ENCODE measurements at regions not wholly inside any gene's neighbourhood (a gene's known extent, or its start where the extent isn't known, plus 50 kb on each side); places are given as distances from the start of the nearest gene placed in this dataset.
"Not testable (repeated sequence)": the region's sequence is repeated elsewhere in the genome, so short reads cannot be mapped to it uniquely, and the experiment has no call there.

DNA sequence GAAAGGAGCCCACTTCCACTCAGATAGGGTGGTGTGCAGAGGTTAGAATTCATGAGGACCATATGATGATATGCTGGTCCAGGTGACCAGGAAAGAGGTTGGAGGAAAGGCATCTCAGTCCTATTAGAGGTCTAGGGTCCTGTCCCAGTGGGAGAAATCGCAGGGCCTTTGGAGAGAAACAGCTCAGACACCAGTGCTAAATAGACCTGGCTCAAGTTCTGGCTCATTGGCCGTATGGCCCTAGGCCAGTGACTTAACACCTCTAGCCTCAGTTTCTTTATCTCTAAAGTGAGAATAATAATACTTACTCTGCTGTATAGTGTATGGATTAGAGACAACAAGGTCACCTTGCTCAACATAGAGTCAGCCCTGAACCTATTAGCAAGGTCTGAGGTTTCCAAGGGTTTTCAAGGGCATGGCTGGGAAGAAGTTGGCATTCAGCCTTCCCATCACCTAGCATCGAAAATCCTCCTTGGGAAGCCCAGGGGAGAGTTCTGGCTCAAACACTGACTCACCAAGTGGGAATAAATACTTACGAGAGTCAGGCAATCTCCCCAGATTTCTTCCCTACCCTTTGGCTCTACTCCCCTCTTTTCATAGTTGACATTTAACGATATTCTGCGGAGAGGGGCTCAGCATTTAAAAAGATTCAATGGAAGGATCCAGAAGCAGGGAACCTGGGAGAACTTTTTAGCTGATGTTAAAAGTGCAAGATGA is 473.1 kb upstream of the PODXL start:
- DNase-seq, result no peak

DNA sequence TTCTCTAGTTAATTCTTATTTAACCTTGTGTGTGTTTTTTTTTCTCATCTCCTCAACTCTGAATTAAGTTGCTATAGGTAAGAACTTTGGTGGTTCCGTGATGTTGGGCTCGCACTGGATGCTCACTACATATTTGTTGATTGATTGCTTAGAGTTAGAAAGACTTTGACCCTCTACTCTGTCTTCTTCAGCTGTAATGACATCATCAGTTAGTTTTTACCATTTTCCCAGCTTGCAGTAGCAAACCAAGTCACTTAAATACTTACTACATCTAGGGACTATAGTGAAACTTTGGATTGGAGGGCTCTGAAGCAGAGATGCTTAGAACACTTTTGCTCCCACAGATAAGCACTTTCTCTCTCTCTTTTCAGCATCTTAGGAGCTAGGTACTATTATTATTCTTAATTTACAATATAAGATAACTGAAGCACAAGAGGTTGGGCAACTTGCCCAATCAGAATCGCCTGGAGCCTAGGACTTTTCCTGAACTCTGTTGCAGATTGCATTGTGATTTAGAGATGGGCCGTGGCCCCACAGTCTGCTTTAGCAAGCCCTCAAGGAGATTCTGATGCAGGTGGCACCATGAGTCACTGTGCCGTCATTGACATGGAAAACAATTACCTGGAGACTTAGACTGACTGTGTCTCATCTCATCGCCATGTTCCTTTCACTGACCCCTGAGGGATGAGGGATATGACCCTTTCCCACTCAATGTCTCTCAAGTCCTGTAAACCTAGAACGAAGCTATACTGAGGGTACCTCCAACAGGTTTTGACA is 471.9 kb upstream of the PODXL start:
- no peak for DNase-seq

DNA sequence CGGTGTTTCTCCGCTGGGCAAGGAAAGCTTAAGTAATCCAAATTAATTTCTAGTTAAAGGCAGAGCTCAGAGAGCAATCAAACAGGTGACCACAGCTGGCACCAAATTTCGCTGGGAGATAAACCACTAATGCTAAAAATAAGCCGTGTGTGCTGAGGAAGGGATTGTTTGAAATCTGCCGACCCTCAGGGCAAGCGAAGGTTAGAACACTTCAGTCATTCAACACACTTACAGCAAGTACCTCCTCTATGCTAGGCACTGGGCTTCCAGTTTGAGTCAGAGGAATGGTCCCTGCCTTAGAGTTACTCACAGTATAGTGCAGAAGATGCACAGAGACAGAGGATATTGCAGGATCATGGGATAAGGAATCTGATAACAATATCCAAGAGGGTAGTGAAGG is 467.9 kb upstream of the PODXL start:
- DNase-seq, result no peak

DNA sequence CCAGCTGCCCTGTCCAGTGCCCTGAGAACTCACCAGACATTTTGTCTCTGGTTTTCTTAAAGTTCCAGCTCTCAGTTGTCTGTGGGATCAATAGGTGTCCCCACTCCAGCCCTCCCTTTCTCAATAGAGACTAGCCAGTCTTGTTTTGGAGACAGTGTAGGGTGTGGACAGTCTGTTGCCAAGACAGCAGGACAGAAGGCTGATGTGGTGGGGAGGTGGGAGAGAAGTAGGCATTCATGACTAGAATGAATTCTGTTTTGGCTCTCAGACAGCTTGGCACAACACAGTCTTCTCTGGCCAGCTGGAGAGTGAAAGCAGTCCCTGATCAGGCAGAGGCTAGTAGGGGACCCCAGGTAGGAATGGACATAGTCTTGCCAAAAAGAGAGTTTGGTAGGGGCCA is 467.0 kb upstream of the PODXL start:
- no peak for DNase-seq

DNA sequence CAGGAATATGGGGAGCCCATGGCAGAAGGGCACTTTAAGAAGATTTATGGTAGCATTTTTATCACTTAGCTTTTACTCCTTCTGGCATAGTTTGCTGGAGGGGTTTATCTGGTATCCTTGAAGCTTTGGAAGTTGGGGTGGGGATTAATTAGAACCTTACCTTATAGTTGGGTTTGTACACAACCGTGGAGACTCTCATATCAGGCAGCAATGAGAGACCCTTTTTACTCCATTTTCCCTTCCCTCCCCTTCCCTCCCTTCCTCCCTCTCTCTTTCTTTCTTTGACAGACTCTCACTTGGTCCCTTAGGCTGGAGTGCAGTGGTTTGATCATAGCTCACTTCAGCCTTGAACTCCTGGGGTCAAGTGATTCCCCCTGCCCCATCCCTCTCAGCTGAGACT is 465.8 kb upstream of the PODXL start:
- DNase-seq, result no peak

DNA sequence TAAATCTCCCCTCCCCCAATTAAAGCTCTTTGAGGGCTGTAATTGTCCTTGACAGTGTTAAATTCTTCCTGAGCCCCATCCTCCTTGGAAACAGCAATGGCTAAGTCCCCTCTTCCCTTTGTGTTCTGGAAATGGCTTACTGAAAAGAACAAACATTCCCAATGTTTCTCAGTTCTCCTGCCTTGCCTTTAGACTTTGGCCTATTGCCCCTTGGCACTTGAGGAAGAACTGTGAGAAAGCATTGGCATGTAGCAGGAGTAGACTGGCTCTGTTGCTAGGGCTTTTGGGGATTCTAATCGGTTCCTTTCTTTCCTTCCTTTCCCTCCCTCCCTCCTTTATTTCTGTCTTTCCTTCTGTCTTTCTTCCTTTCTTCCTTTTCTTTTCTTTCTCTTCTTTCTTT is 463.3 kb upstream of the PODXL start:
- DNase-seq, result no peak

DNA sequence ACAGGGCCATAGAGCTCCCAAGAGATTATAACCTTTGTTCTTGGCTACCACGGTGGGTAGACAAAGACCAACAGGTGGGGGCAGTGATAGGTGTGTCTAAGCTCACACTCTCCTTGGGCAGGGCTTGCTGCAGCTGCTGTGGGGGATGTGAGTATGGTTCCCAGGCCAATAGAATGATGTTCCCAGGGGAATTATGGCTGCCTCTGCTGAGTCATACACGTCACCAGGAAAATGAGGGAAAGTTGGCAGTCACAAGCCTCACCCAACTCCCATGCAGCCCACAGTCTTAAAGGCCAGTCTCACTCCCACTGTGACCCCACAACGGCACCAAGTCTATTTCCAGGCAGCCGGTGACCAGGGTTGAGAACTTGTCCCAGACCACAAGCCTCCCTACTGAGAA is 453.4 kb upstream of the PODXL start:
- DNase-seq, result no peak

DNA sequence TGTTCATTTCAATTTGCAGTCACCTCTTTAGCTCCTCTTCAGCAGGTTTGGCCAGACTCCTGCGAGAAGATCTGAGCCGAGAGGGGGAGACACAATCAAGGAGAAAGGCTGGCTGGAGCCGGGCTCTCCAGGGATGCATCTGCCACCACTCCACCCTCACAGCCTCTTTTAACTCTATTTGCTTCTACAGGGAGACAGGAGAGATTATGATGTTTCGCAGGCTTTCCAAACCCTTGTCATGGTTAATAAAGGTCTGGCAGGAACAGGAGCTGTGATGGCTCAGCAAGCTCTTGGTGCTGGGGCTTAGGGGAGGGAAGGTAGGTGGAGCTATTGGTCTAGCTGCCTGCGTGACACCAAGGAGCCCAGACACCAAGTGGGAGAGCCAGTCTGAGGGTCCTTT is 448.1 kb upstream of the PODXL start:
- DNase-seq, result no peak

DNA sequence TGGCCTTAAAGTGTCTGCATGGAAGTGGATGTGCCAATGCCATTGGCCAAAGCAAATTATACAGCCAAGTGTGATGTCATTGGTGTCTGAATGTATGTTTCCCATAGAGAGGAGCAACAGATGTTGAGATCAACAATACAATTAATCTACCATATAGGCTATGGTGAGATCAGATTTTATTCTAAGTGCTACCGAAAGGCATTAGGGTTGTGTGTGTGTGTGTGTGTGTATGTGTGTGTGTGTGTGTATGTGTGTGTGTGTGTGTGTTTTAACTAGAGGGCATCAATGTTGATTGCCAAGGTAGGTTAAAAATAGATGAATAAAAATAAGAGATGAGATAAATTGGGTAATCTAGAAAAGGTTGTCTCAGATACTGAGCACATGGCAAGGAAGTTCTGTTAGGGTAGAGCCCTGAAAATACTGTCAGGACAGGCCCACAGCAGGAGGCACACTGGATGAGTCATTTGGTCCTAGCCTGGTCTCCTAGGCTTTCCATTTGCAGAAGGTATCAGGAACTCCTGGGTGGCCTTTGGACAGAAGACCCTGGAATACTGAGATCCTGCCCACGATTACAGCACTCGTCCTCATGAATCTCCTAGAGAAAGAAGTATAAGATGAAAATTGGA is 446.0 kb upstream of the PODXL start:
- DNase-seq, result no peak

DNA sequence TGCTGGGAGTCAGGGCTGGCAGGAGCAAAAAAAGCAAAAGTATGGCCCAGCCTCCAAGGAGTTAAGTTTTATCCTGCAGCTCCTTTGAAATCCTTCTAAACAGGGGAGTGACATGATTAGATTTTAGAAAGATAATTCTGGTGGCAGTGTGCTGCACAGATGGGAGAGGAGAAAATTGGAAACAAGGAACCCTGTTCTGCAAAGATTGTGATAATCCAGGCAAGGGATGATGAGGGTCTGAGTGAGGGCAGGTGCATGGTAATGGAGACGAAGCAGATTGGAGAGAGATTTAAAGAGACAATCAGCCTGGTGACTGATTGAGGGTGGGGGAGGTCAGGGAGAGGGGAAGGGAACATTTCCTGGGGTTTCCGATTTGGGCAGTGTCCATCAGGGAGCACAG is 444.7 kb upstream of the PODXL start:
- DNase-seq, result no peak

DNA sequence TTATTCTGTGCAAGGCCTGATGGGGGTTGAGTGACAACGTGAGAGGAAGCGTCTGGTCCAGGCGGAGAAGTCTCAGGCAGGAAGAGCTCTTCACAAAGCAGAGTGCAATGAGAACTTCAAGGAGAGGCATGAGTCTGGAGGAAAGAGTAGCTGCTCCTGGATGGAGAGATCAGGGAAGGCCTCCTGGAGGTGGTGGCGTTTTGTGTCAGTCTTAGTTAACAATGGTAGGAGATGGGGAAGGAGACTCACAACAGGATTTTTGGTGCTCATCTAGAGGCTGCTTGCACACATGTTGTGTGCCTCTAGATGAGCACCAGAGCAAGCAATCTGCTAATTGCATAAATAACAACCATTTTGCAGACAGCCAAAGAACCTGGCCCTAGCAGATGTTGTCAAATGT is 442.8 kb upstream of the PODXL start:
- DNase-seq, result no peak

DNA sequence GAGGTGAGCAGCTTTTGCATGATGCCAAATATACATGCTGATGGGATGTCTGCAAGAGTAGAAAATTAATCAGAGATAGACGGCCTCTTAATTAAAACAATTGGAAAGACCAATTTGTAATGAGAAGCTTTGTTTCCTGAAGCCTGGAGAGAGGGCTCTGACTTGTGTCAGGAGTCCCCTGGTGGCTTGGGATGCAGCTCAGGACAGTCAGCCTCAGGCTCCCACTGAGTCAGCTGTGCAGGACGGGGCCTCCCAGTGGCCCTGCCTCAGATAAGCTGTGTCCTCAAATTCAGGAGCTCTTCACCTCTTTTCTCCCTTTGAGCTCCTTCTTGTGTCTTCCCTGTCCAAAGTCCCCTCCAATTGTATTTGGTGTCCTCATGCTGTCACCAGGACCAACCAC is 438.9 kb upstream of the PODXL start:
- DNase-seq, result no peak

DNA sequence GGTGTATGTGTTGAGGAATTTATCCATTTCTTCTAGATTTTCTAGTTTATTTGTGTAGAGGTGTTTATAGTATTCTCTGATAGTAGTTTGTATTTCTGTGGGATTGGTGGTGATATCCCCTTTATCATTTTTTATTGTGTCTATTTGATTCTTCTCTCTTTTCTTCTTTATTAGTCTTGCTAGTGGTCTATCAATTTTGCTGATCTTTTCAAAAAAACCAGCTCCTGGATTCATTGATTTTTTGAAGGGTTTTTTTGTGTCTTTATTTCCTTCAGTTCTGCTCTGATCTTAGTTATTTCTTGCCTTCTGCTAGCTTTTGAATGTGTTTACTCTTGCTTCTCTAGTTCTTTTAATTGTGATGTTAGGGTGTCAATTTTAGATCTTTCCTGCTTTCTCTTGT is 424.6 kb upstream of the PODXL start:
- not testable (repeated sequence) for DNase-seq

DNA sequence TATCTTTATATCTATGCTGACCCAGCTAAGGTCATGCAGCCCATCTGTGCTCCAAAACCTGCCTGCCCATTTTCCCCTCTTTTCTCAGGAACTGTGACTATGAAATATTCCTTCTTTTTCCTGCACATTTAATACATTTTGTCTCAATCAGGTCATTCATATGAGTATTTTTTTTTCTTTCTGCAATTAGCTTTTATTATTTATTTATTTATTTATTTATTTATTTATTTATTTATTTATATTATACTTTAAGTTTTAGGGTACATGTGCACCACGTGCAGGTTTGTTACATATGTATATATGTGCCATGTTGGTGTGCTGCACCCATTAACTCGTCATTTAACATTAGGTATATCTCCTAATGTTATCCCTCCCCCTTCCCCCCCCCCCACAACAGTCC is 421.7 kb upstream of the PODXL start:
- not testable (repeated sequence) for DNase-seq

DNA sequence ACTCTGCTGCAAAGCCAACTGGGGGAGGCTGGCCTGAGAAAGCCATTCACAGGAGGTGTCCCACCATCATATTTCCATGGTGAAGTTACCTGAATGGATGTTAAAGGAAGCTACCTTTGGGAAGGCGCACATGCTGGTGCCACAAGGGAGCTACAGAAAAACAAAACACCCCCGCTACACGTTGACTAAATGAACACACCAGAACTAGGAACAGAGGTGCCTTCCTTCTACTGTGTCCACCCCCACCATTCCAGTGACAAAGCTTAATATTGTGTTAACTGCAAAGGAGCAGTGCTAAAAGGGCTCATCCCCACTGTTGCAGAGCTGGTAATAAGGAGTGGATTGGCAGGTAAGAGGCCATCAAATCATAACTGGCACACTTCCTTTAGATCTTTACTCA is 420.0 kb upstream of the PODXL start:
- DNase-seq, result no peak

DNA sequence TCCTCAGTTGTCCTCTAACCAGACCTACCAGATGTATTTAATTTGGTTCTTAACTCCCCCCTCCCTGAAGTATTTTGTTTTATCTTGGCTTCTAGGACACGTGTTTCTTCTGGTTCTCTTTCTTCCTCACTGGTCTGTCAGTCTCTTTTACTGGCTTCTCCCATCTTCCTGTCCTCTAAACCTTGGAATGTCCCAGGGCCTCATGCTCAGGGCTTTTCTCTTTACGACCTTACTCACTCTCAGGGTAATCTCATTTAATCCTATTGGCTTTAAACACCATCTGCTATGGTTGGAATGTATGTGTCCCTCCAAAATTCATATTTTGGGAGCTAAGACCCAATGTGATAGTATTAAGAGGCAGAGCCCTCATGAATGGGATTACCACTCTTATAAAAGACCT is 418.2 kb upstream of the PODXL start:
- DNase-seq, result no peak

DNA sequence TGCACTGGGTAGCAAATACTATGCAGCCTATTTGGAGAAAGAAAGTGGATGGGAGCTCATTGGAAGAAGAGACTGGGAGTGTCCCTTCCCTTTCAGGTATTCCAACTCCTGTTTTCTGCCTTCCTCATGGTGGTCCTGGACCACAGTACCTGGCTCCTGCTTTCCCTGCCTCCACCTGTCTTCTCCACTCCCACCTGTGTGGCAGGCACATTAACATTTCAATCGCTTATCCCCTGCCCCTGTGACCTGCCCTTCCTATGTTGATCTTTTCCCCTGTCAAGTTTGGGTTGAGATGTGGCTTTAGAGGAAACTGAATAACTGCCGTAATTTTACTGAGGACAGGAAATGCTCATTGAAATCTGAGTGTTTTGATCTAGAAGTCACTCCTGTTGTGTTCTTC is 415.8 kb upstream of the PODXL start:
- no peak for DNase-seq

DNA sequence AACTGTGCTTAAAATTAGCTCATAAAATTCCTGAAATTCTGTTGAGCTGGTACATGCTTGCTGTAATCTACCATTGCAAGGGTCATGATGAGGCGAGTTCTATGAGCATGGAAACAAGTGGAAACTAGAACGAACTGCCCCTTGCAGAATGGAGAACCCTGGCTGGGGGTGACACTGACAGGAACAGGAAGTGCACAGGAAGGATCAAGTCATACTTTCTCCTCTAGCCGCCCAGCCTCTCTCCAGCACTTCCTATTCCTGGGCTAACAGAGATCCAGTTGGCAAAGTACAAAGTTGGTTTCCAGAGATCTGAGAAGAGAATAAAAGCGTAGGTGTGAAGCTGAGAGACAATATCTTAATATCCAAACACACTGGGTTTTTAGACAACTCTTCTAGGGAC is 414.2 kb upstream of the PODXL start:
- no peak for DNase-seq

DNA sequence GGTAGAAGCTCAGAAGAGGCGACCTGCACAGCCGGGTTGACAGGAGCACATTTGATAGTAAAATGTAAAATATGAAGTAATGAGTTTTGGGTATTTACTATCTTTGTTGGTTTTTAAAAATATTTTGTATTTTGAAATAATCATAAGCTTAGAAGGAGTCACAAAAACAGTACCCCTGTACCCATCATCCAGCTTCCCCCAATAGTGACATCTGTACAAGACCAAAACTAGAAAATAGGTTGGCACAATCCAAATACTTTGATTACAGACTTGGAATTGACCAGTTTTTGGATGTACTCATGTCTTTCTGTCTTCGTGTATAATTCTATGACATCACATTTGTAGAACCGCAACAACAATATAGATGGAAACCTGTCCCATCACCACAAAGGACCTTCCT is 413.1 kb upstream of the PODXL start:
- DNase-seq, result no peak

DNA sequence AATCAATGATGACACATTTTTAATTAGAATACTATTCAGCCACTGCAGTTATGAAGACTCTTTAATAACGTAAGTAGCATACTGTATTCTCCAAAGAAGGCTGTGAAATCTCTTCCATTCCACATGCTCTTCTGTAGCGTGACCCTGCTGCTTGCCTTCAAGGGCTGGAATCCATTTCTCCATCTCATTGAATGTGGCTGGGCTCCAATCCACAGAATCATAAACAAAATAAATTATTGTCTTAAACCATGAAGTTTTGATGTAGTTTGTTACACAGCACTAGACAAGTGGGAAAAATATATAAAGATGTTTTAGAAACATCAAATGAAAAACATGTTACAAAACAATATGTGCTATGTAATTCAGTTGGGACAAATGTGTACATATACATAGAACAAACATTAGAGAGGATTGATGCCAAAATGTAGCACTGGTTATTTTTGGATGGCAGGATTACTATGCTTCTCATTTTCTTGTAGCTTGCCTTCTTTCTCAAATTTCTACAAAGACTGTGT is 410.8 kb upstream of the PODXL start:
- DNase-seq, result no peak

DNA sequence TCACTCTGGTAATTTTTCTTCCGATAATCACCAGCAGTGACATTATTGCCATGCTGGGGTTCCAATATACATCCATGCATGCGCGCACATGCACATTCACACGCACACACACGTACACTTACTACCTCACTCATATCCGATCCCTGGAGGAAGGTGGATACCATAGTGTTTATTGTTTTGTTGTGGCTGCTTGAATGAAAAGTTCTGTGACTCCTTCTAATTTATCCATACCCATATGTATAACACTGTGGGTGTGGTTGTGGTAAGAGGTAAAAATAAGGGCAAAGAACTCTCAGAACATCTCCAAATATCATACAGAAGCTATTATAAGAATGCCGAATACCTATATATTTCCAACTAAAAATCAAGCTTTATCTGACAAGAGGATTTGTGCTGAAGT is 407.8 kb upstream of the PODXL start:
- no peak for DNase-seq

DNA sequence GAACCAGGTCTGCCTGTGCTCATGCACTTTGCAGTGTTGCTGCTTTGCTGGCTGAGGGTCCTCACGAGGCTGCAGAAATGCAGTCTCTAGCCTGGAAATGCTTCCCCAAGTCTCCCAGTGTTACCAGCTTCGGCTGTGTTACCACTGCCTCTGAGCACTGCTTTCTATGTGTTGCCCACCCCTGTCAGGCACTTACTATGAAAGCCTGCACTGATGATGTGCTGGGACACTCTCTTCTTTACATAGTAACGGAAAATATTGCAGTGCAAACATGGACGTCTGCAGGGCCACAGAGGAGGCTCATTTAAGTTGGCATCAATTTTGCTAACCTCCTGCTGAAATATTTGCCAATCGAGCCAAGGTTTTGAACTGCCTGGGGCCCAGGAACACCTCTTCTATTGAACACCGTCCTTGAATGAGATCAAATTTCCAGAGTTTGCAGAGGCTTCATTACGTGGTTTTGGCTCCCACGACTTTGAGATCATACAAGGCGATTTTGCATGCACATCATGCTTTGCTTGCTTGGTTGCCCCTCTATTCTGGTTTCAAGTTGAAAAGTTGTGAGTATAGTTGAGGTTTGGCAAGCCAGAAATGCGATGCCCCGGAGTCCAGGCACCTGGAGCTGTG is 404.7 kb upstream of the PODXL start:
- DNase-seq, result no peak

DNA sequence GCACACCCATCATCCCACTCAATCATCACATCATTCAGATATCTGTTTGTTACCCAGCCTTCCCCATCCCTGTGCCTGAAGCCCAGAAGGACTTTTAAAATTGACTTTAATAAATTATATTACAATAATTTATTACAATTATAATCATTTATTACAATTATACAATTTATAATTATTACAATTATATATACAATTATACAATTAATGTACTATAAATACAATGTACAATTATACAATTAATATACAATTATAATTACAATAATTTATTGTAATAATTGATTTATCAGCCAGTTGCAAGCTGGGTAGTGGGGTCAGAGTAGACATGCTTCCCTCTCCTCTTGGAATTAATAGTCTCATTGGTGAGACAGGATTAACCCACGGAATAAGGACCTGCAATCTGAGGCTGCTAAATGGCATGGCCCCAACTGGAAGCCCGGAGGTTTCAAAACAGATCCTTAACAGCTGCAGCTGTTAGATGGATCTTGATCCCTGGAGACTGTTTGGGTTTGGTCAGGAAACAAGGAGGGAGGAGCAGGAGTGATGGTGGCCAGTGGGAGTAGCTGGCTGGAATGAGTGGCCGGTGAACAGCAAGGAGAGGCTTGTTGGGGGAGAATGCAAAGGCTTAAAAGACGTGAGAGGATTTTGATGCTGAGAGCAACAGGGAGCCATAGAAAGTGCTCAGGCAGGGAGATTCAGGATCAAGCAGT is 402.8 kb upstream of the PODXL start:
- no peak for DNase-seq

Data from NCI-H2107 (cell line).